C4-2B (cell line): ENCODE measurements at regions not wholly inside any gene's neighbourhood (a gene's known extent, or its start where the extent isn't known, plus 50 kb on each side); places are given as distances from the start of the nearest gene placed in this dataset.

Source experiments
- H3K27ac ChIP-seq: fragments of 450-650 bp; 2 replicates; pipeline ENCODE4 v1.5.1; 2017
- CTCF ChIP-seq: fragments of 450-650 bp; conservative IDR thresholded peaks from 2 replicates; pipeline ENCODE4 v1.5.1; 2017; ENCODE audit warnings: mild to moderate bottlenecking
- ZFX ChIP-seq: fragments of 450-650 bp; IDR thresholded peaks from 2 replicates; pipeline ENCODE4 v1.6.1; 2017

- no peak overlapping the region for H3K27ac ChIP-seq
- TF ChIP-seq CTCF (no peak), ZFX (no peak)
These were observed 84.7 kb upstream of the HIVEP3 start for GRCh38 chr1:42003433-42003832.

GRCh38 chr1:42002220-42002619, 83.5 kb upstream of the HIVEP3 start:
- TF ChIP-seq ZFX = no peak
- no peak for TF ChIP-seq CTCF
- H3K27ac ChIP-seq = no peak overlapping the region

- TF ChIP-seq CTCF (no peak), ZFX (no peak)
- H3K27ac ChIP-seq = no peak overlapping the region
These were observed 82.0 kb upstream of the HIVEP3 start for GRCh38 chr1:42000766-42001165.

- TF ChIP-seq CTCF (no peak), ZFX (no peak)
- H3K27ac ChIP-seq = no peak overlapping the region
These were observed 81.2 kb upstream of the HIVEP3 start for GRCh38 chr1:41999884-42000283.

- no peak overlapping the region for H3K27ac ChIP-seq
- TF ChIP-seq CTCF (no peak), ZFX (no peak)
These were observed 79.5 kb upstream of the HIVEP3 start for GRCh38 chr1:41998250-41998649.

- TF ChIP-seq ZFX (no peak), CTCF (no peak)
- H3K27ac ChIP-seq = no peak overlapping the region
These were observed 78.4 kb upstream of the HIVEP3 start for GRCh38 chr1:41997153-41997552.

- H3K27ac ChIP-seq = no peak overlapping the region
- TF ChIP-seq CTCF (no peak), ZFX (no peak)
These were observed 76.9 kb upstream of the HIVEP3 start for GRCh38 chr1:41995441-41996130.
